Esophagus muscularis mucosa (tissue), 4 donors: ENCODE measurements at regions not wholly inside any gene's neighbourhood (a gene's known extent, or its start where the extent isn't known, plus 50 kb on each side); places are given as distances from the start of the nearest gene placed in this dataset.

Experiments used
- DNase-seq: peaks from one replicate; pipeline ENCODE4 v3.0.0-alpha.2; 2017; ENCODE audit errors: extremely low spot score
- H3K27ac ChIP-seq, 4 donors: fragments of 200-600 bp; sonication (generic); replicated peaks in 1 of 4; 1 replicate in 3 of 4; 2 replicates in 1 of 4; pipeline ENCODE4 v1.5.1; 2016 to 2019; ENCODE audit warnings: mild to moderate bottlenecking in 1 of 4
- H3K27me3 ChIP-seq, 4 donors: fragments of 200-600 bp; sonication (generic); one replicate each; pipeline versions ENCODE4 v1.5.1 to v1.6.0; 2016 to 2019
- H3K36me3 ChIP-seq, 4 donors: fragments of 200-600 bp; sonication (generic); one replicate each; pipeline ENCODE4 v1.5.1; 2016 to 2019
- H3K4me1 ChIP-seq, 4 donors: fragments of 200-600 bp; sonication (generic); one replicate each; pipeline ENCODE4 v1.5.1; 2016 to 2019
- H3K4me3 ChIP-seq, 4 donors: fragments of 200-600 bp; sonication (generic); 1 replicate in 2 of 4; 2 replicates in 2 of 4; pipeline ENCODE4 v1.5.1; 2016 to 2019; ENCODE audit warnings: mild to moderate bottlenecking in 4 of 4, moderate library complexity in 1 of 4
- H3K9me3 ChIP-seq, 4 donors: fragments of 200-600 bp; sonication (generic); 1 replicate in 3 of 4; 2 replicates in 1 of 4; pipeline ENCODE4 v1.5.1; 2016 to 2019
- EP300 ChIP-seq: sonication (generic); formaldehyde crosslinking; IDR thresholded peaks from one replicate; pipeline ENCODE4 v1.6.1; 2017; ENCODE audit warnings: antibody characterized with exemption
- POLR2A ChIP-seq: fragments of 450-650 bp; IDR thresholded peaks from one replicate; pipeline ENCODE4 v1.6.1; 2017; ENCODE audit warnings: antibody characterized with exemption, moderate library complexity, mild to moderate bottlenecking, low read depth
- POLR2AphosphoS5 ChIP-seq, 2 donors: sonication (generic); formaldehyde crosslinking; IDR thresholded peaks; one replicate each; pipeline ENCODE4 v1.6.1; 2017; ENCODE audit warnings: antibody characterized with exemption in 2 of 2
- WGBS: methylation state at CpG from one replicate; pipeline ENCODE4 v1.1.5; 2018; 5-methylcytosine and 5-hydroxymethylcytosine counted together
- intact Hi-C: fragments of 100-400 bp; cut with DNase I; formaldehyde crosslinking; loops from one replicate; pipeline ENCODE4 v1.15.1; 2023
- TF ChIP-seq, protein P1 (sequence below), 3 experiments: fragments of 200-600 bp in 2 of 3; fragments of 450-650 bp in 1 of 3; sonication (generic) in 2 of 3; IDR thresholded peaks; one replicate each; pipeline ENCODE4 v1.5.1; 2017 to 2019; ENCODE audit warnings: antibody characterized with exemption in 3 of 3, mild to moderate bottlenecking in 2 of 3, moderate library complexity in 1 of 3

GRCh38 chr20:40335901-40336351 is 353.1 kb downstream of the MAFB start:
- Histone ChIP-seq H3K36me3 (no peaks in the 10 kb centered on the region), H3K4me3 (no peak overlapping the region), H3K27ac (no peak overlapping the region), H3K9me3 (no peaks in the 10 kb centered on the region), H3K27me3 (peaks cover 0 to 3% (median 0%) of the 10 kb centered on the region in 4 donors), H3K4me1 (no peaks in the 10 kb centered on the region)
- 58% methylated on average over 3 of the region's 3 CpGs for WGBS
- intact Hi-C loops = no loop called here
- peak; percentile 34 for DNase-seq
- TF ChIP-seq POLR2AphosphoS5 (IDR thresholded peaks at IDR 0.05) = no peak

- H3K9me3 ChIP-seq = no peaks in the 10 kb centered on the region
- no peak overlapping the region for H3K27ac ChIP-seq
- 84% methylated on average over 6 of the region's 6 CpGs for WGBS
- no peak overlapping the region for H3K4me3 ChIP-seq
- peak; percentile 45 for DNase-seq
- H3K36me3 ChIP-seq = no peaks in the 10 kb centered on the region
- H3K27me3 ChIP-seq = peaks cover 0 to 3% (median 0%) of the 10 kb centered on the region in 4 donors
- TF ChIP-seq POLR2AphosphoS5 (IDR thresholded peaks at IDR 0.05) (no peak), EP300 (no peak), POLR2A (no peak)
- TF ChIP-seq, protein P1, sequence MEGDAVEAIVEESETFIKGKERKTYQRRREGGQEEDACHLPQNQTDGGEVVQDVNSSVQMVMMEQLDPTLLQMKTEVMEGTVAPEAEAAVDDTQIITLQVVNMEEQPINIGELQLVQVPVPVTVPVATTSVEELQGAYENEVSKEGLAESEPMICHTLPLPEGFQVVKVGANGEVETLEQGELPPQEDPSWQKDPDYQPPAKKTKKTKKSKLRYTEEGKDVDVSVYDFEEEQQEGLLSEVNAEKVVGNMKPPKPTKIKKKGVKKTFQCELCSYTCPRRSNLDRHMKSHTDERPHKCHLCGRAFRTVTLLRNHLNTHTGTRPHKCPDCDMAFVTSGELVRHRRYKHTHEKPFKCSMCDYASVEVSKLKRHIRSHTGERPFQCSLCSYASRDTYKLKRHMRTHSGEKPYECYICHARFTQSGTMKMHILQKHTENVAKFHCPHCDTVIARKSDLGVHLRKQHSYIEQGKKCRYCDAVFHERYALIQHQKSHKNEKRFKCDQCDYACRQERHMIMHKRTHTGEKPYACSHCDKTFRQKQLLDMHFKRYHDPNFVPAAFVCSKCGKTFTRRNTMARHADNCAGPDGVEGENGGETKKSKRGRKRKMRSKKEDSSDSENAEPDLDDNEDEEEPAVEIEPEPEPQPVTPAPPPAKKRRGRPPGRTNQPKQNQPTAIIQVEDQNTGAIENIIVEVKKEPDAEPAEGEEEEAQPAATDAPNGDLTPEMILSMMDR (IDR thresholded peaks at IDR 0.05) = no peak
- no peaks in the 10 kb centered on the region for H3K4me1 ChIP-seq
- intact Hi-C loops = no loop called here
Measured at GRCh38 chr20:40335437-40335836, 353.6 kb downstream of the MAFB start.

DNA sequence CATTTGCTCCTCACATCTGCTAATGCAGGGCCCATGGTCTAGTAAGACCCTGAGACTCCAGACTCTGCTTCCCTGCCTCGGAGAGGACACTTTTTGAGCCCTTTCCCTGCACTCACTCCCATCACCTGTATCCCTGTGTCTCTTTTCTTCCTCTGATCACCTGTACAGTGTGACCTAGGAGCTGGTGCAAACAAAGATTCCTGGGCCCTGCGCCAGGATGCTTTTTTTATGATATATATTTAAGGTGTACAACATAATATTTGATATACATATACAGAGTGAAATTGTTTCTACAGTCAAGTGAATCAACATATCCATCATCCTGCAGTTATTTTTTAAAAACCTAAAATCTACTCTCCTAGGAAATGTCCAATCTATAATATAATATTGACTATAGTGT is 355.4 kb downstream of the MAFB start:
- no peaks in the 10 kb centered on the region for H3K9me3 ChIP-seq
- H3K27ac ChIP-seq = no peak overlapping the region
- no peaks in the 10 kb centered on the region for H3K4me1 ChIP-seq
- peaks cover 0 to 3% (median 0%) of the 10 kb centered on the region in 4 donors for H3K27me3 ChIP-seq
- intact Hi-C loops = no loop called here
- WGBS = 89% methylated on average over 2 of the region's 2 CpGs
- TF ChIP-seq POLR2A = no peak
- no peak for TF ChIP-seq POLR2AphosphoS5 (IDR thresholded peaks at IDR 0.05)
- TF ChIP-seq, protein P1 (IDR thresholded peaks at IDR 0.05) = no peak
- TF ChIP-seq EP300 = no peak
- peak; percentile 26 for DNase-seq
- H3K4me3 ChIP-seq = no peak overlapping the region
- H3K36me3 ChIP-seq = no peaks in the 10 kb centered on the region

DNA sequence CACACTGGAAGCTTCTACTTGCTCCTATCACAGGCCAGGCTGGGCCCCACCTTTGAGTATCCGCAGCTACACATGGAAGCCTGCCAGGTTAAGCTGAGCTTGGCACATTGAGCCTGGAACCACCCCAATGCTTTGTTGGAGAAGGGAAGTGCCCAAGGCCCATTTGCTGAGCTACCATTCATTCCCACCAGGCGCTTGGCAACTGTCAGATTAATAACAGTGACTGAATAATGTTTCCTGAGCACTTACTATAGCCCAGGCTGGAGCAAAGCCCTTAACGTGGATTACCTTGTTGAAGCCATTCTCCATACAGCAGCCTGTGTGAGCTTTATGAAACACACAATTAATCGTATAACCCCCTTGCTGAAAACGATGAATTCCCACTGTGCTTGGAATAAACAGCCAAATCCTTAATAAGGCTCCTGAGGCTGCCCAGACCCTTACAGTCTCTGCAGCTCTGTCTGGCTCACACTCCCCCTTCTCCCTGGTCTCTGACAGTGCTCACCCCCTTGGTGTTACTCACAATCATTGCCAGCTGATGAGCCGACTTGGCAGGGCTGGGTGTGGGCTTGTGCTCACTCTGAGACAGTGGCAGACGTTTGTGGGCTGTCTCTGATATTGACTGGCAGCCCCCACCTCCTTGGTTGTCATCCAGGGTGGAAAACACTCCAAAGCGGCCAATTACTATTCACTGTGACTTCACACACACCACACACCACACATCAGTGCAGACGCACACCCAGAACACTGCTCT is 357.1 kb downstream of the MAFB start:
- WGBS = 56% methylated on average over 7 of the region's 9 CpGs
- DNase-seq = peak; percentile 74
- Histone ChIP-seq H3K27ac (no peak overlapping the region), H3K4me1 (no peaks in the 10 kb centered on the region), H3K4me3 (no peak overlapping the region), H3K36me3 (no peaks in the 10 kb centered on the region), H3K27me3 (peaks cover 0 to 3% (median 0%) of the 10 kb centered on the region in 4 donors), H3K9me3 (no peaks in the 10 kb centered on the region)
- TF ChIP-seq POLR2A (no peak), EP300 (no peak), POLR2AphosphoS5 (IDR thresholded peaks at IDR 0.05) (no peak)
- TF ChIP-seq, protein P1 (IDR thresholded peaks at IDR 0.05) = no peak
- intact Hi-C loops = no loop called here

DNA sequence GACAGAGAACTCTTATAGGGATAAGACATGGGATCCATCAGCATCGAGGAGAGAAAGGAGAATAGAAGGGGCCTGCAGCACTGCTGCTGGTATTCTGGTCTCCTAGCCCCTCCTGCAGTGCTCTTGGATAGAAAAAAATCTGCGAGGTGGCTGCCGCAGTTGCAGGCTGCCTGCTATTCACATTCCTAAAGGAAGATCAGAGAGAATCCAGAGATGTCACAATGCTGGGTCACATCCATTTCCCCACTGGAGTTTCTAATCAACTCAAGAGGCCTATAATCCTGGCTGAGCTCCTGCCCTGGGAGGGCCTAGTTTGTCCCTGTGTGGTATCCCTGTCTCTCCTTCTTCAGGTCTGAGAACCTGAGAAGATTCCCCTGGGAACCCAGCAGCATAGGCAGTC is 357.8 kb downstream of the MAFB start:
- peak; percentile 78 for DNase-seq
- H3K27me3 ChIP-seq = peaks cover 0 to 3% (median 0%) of the 10 kb centered on the region in 4 donors
- no peaks in the 10 kb centered on the region for H3K36me3 ChIP-seq
- H3K4me1 ChIP-seq = no peaks in the 10 kb centered on the region
- intact Hi-C loops = no loop called here
- no peaks in the 10 kb centered on the region for H3K9me3 ChIP-seq
- no peak overlapping the region for H3K4me3 ChIP-seq
- TF ChIP-seq EP300 = no peak
- no peak for TF ChIP-seq POLR2A
- TF ChIP-seq, protein P1 (IDR thresholded peaks at IDR 0.05) = no peak
- TF ChIP-seq POLR2AphosphoS5 (IDR thresholded peaks at IDR 0.05) = no peak
- no peak overlapping the region for H3K27ac ChIP-seq
- 84% methylated on average over 3 of the region's 3 CpGs for WGBS
